GM19193 (cell line): ENCODE measurements at regions not wholly inside any gene's neighbourhood (a gene's known extent, or its start where the extent isn't known, plus 50 kb on each side); places are given as distances from the start of the nearest gene placed in this dataset.

Source experiments
- POLR2A ChIP-seq: IDR thresholded peaks from 4 replicates; pipeline ENCODE4 v1.6.1; 2011; ENCODE audit not compliant: insufficient read depth, insufficient read length; ENCODE audit errors: extremely low read depth

- no peak for TF ChIP-seq POLR2A
These were observed 199.8 kb downstream of the TRAM1L1 start for GRCh38 chr4:116885579-116885978.

- no peak for TF ChIP-seq POLR2A
These were observed 202.9 kb downstream of the TRAM1L1 start for GRCh38 chr4:116882503-116882902.

- TF ChIP-seq POLR2A: no peak
These were observed 204.3 kb downstream of the TRAM1L1 start for GRCh38 chr4:116881077-116881476.

GRCh38 chr4:116880625-116881024 lies 204.8 kb downstream of the TRAM1L1 start:
- no peak for TF ChIP-seq POLR2A

- no peak for TF ChIP-seq POLR2A
These were observed 207.1 kb downstream of the TRAM1L1 start for GRCh38 chr4:116878280-116878679.

GRCh38 chr4:116877069-116877468 lies 208.3 kb downstream of the TRAM1L1 start:
- TF ChIP-seq POLR2A: no peak

- no peak for TF ChIP-seq POLR2A
These were observed 212.4 kb downstream of the TRAM1L1 start for GRCh38 chr4:116872941-116873340.

- TF ChIP-seq POLR2A: no peak
These were observed 213.1 kb downstream of the TRAM1L1 start for GRCh38 chr4:116872308-116872707.

- TF ChIP-seq POLR2A: no peak
These were observed 214.7 kb downstream of the TRAM1L1 start for GRCh38 chr4:116870686-116871085.

- TF ChIP-seq POLR2A: no peak
These were observed 219.3 kb downstream of the TRAM1L1 start for GRCh38 chr4:116866106-116866505.

GRCh38 chr4:116862592-116862991 lies 222.8 kb downstream of the TRAM1L1 start:
- TF ChIP-seq POLR2A: no peak

GRCh38 chr4:116860891-116861290 lies 224.5 kb downstream of the TRAM1L1 start:
- TF ChIP-seq POLR2A: no peak

- no peak for TF ChIP-seq POLR2A
These were observed 235.8 kb downstream of the TRAM1L1 start for GRCh38 chr4:116849620-116850019.

GRCh38 chr4:116847616-116848015 lies 237.8 kb downstream of the TRAM1L1 start:
- TF ChIP-seq POLR2A: no peak

GRCh38 chr4:116839826-116840225 lies 245.6 kb downstream of the TRAM1L1 start:
- TF ChIP-seq POLR2A: no peak

GRCh38 chr4:116838609-116839008 lies 246.8 kb downstream of the TRAM1L1 start:
- TF ChIP-seq POLR2A: no peak

- TF ChIP-seq POLR2A: no peak
These were observed 256.2 kb downstream of the TRAM1L1 start for GRCh38 chr4:116829187-116829586.

GRCh38 chr4:116824172-116824571 lies 261.2 kb downstream of the TRAM1L1 start:
- no peak for TF ChIP-seq POLR2A

- no peak for TF ChIP-seq POLR2A
These were observed 273.6 kb downstream of the TRAM1L1 start for GRCh38 chr4:116811730-116812129.

- TF ChIP-seq POLR2A: no peak
These were observed 289.4 kb downstream of the TRAM1L1 start for GRCh38 chr4:116796022-116796421.
